HG03196 (cell line): ENCODE measurements at regions not wholly inside any gene's neighbourhood (a gene's known extent, or its start where the extent isn't known, plus 50 kb on each side); places are given as distances from the start of the nearest gene placed in this dataset.

ENCODE experiments used
- ATAC-seq: cut with Tn5 transposase; IDR thresholded peaks from one replicate; pipeline ENCODE4 v1.9.1; 2021; ENCODE audit not compliant: unreplicated experiment

- no peak for ATAC-seq
Measured at GRCh38 chr7:131100357-131101054, 227.2 kb upstream of the MKLN1 start.

- no peak for ATAC-seq
Measured at GRCh38 chr7:131103997-131104396, 223.7 kb upstream of the MKLN1 start.

- ATAC-seq = no peak
Measured at GRCh38 chr7:131104596-131105293, 222.9 kb upstream of the MKLN1 start.

- no peak for ATAC-seq
Measured at GRCh38 chr7:131105294-131105798, 222.3 kb upstream of the MKLN1 start.

- ATAC-seq = peak; percentile 40
Measured at GRCh38 chr7:131105799-131106680, 221.6 kb upstream of the MKLN1 start.

GRCh38 chr7:131106681-131107336 lies 220.9 kb upstream of the MKLN1 start:
- ATAC-seq = no peak

- ATAC-seq = peak; percentile 37
Measured at GRCh38 chr7:131107337-131108211, 220.1 kb upstream of the MKLN1 start.

- no peak for ATAC-seq
Measured at GRCh38 chr7:131108212-131108940, 219.3 kb upstream of the MKLN1 start.

- no peak for ATAC-seq
Measured at GRCh38 chr7:131109011-131109758, 218.5 kb upstream of the MKLN1 start.

GRCh38 chr7:131109759-131110296 lies 217.8 kb upstream of the MKLN1 start:
- no peak for ATAC-seq

- ATAC-seq = no peak
Measured at GRCh38 chr7:131110297-131111080, 217.2 kb upstream of the MKLN1 start.

GRCh38 chr7:131111081-131111576 lies 216.5 kb upstream of the MKLN1 start:
- no peak for ATAC-seq

GRCh38 chr7:131111792-131112191 lies 215.9 kb upstream of the MKLN1 start:
- no peak for ATAC-seq

- no peak for ATAC-seq
Measured at GRCh38 chr7:131112431-131112830, 215.2 kb upstream of the MKLN1 start.

GRCh38 chr7:131115340-131115739 lies 212.3 kb upstream of the MKLN1 start:
- no peak for ATAC-seq

- ATAC-seq = no peak
Measured at GRCh38 chr7:131117439-131117838, 210.2 kb upstream of the MKLN1 start.

GRCh38 chr7:131119381-131119780 lies 208.3 kb upstream of the MKLN1 start:
- ATAC-seq = no peak
